ENCODE measurements at regions not wholly inside any gene's neighbourhood (a gene's known extent, or its start where the extent isn't known, plus 50 kb on each side); places are given as distances from the start of the nearest gene placed in this dataset.

DNA sequence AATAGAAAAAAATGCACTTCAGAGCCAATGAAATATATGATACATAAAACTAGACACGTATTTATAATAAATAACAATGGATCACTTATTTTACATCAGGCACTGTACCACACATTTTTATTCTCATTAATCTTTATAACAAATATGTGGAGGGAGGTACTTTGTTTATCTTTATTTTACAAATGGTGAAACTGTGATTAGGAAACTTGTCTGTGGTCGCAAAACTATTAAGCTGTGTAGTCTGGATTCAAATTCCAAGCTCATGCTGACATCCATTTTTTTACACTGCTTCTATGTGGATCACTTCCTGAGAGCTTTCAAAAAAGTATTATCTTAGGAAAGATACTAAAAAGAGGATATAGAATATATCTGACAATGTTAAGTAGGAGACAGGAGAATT lies 978.6 kb downstream of the SORCS1 start:
- TF ChIP-seq, protein P1, sequence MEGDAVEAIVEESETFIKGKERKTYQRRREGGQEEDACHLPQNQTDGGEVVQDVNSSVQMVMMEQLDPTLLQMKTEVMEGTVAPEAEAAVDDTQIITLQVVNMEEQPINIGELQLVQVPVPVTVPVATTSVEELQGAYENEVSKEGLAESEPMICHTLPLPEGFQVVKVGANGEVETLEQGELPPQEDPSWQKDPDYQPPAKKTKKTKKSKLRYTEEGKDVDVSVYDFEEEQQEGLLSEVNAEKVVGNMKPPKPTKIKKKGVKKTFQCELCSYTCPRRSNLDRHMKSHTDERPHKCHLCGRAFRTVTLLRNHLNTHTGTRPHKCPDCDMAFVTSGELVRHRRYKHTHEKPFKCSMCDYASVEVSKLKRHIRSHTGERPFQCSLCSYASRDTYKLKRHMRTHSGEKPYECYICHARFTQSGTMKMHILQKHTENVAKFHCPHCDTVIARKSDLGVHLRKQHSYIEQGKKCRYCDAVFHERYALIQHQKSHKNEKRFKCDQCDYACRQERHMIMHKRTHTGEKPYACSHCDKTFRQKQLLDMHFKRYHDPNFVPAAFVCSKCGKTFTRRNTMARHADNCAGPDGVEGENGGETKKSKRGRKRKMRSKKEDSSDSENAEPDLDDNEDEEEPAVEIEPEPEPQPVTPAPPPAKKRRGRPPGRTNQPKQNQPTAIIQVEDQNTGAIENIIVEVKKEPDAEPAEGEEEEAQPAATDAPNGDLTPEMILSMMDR (IDR thresholded peaks at IDR 0.05; ENCODE audit: low read depth, low read length) = no peak
- TF ChIP-seq EZH2phosphoT487 (IDR thresholded peaks at IDR 0.05; ENCODE audit: low read depth) = no peak

Measured in OCI-LY3 (cell line).